ENCODE measurements at regions not wholly inside any gene's neighbourhood (a gene's known extent, or its start where the extent isn't known, plus 50 kb on each side); places are given as distances from the start of the nearest gene placed in this dataset.

- DNase-seq (ENCODE audit: low read depth) = no peak
These were observed 813.6 kb upstream of the MIR17HG start for GRCh38 chr13:90533866-90534265.

DNA sequence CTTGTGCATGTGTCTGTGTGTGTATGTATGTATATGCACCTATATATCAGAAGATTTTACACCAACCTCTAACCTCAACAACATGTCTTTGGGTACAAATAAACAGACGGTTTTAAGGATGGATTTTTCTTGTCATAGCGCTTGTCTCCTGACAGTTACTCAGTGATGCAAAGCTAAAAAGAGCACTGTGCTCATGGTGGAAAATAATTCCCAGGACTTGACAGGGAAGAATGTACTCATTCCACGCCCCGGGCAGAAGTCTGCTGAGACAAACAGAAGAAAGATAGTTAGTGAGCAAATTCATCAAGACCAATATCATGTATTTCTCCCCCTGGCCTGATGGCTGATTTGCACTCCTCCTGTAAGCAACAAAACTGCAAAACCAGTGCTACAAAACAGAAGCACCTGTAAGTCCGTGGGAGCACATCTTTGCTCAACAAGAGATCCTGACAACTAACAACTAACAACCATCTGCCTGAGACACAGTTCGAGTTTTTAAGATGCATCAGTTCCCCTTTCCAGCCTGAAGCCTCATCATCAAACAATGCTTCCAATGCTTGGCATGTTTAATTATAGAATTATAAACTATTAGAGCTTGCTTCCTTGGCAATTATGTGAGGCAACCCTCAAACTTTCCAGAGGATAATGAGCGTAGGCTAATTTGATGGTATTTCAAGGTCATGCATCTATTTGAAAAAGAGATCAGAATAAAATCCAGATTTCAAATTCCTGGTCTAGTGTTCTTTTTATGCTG is 812.7 kb upstream of the MIR17HG start:
- no peak for DNase-seq (ENCODE audit: low read depth)

- DNase-seq (ENCODE audit: low read depth) = no peak
These were observed 812.1 kb upstream of the MIR17HG start for GRCh38 chr13:90535421-90535820.

DNA sequence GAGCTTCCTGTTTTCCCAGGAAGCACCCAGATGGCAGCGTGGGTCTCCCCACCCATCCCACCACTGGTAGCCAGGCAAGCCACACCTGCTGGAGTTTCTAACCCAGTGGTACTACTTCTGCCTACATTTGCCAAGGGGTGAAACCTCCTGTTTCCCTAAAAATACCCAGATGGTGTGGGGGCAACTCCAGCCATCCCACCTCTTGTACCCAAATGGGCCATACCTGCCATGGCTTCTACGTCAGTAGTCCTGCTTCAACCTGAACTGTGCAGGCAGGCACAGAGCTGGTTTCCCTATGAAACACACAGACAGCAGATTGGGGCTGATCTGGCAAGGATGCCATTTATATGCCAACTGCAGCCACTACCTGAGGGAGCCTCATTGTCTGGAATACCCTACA is 809.4 kb upstream of the MIR17HG start:
- no peak for DNase-seq (ENCODE audit: low read depth)

- DNase-seq (ENCODE audit: low read depth) = no peak
These were observed 806.1 kb upstream of the MIR17HG start for GRCh38 chr13:90541346-90541745.

- no peak for DNase-seq (ENCODE audit: low read depth)
These were observed 804.5 kb upstream of the MIR17HG start for GRCh38 chr13:90542959-90543505.

- no peak for DNase-seq (ENCODE audit: low read depth)
These were observed 802.2 kb upstream of the MIR17HG start for GRCh38 chr13:90545070-90545840.

DNA sequence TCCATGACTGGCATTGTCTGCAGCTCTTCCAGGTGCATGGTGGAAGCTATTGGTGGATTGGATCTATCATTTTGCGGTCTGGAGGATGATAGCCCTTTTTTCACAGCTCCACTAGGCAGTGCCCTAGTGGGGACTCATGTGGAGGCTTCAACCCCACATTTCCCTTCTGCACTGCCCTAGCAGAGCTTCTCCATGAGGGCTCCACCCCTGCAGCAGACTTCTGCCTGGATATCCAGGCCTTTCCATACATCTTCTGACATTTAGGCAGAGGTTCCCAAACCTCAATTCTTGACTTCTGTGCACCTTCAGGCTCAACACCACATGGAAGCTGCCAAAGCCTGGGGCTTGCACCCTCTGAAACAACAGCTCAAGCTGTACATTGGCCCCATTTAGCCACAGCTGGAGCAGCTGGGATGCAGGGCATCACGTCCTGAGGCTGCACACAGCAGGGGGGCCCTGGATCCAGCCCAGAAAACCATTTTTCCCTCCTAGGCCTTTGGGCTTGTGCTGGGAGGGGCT is 800.2 kb upstream of the MIR17HG start:
- DNase-seq (ENCODE audit: low read depth) = no peak

DNA sequence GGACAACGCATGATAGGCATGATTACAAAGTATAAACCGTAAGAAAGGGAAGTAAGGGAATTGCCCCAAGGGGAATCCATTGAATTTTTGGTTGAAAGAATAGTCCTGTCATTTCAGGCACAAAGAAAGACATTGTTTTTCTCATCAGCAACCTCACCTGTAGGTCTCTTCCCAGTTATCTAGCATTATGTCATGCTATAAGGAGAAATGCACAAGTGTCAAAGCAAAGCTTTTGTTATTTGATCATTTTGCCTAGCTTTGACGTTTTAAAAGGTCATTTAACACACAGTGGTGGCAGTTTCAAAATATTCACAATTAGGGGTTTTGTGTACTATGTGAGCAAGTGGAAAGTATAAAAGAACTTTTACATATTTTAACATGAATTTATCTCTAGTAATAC is 796.2 kb upstream of the MIR17HG start:
- no peak for DNase-seq (ENCODE audit: low read depth)

DNA sequence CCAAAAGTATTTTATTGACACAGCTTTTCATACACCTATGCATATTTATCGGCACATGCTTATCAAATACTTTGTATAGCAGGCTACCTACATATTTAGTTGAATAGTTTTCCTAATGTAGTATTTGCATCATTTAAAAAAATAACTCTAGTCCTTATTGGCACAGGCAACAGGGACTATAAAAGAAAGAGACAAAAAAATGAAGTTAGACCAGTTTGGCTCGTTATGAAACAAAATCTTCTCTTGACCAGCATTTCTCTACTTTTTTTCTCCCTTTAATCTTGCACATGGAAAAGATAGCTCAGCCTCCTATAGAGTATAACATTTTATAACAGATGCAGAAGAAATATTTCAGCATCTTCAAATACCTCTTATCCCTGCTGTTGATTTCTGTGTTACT is 794.8 kb upstream of the MIR17HG start:
- no peak for DNase-seq (ENCODE audit: low read depth)

DNA sequence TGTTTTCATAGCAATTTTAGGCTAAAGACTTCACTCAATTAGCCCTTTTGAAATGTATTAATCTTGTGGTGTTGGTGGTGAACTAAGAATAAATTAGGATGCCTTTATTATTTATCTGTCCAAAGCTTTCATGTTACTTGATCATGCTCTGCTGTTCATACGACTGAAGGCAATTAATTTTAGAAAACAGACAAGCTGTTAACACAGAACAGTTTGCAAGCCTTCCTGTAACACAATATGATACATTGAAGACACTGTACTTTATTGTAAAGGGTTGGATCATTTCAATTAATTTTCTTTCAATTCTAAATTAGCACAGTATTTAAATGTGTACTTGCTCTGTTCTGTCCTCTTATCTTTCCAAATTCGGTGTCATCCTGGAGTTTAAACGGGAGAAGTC is 794.3 kb upstream of the MIR17HG start:
- DNase-seq (ENCODE audit: low read depth) = no peak

DNA sequence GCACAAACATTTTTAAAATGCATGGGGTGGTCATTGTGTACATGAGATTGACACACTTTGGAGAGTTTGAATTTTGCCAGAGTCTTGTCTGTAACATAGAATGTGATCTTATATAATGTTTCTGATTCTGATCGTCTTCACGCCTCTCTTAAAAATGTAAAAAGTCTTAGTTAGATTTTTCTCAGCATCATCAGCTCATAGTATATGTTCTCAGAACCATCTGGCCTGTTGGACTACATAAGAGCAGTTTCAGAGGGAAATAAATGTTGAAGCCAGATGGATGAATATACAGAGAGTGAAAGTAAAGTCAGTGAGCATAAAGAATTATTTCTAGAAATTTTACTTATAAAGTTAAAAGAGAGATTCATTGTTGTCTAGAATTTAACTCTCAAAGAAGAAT is 789.9 kb upstream of the MIR17HG start:
- no peak for DNase-seq (ENCODE audit: low read depth)

GRCh38 chr13:90562443-90562842 is 785.0 kb upstream of the MIR17HG start:
- DNase-seq (ENCODE audit: low read depth) = no peak

DNA sequence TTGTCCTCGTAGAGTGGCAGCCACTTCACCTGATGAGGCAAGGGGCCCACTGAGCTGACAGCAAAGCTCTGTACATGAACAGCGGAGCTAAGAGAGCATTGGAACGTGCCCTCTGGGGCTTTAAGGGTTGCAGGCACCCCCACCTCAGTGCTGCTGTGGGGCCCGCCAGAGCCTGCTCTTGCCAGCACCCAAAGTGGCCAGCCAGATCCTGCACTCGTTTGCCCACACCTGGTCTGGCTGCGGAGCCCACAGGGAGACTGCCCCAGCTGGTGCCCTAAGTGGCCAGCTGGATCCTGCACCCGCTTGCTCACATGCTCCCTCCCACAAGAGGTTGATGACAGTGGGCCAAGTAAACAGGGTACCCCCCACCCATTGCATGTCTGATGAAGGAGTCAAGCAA is 783.4 kb upstream of the MIR17HG start:
- no peak for DNase-seq (ENCODE audit: low read depth)

- no peak for DNase-seq (ENCODE audit: low read depth)
These were observed 782.9 kb upstream of the MIR17HG start for GRCh38 chr13:90564566-90564965.

GRCh38 chr13:90565985-90566713 is 781.3 kb upstream of the MIR17HG start:
- no peak for DNase-seq (ENCODE audit: low read depth)

DNA sequence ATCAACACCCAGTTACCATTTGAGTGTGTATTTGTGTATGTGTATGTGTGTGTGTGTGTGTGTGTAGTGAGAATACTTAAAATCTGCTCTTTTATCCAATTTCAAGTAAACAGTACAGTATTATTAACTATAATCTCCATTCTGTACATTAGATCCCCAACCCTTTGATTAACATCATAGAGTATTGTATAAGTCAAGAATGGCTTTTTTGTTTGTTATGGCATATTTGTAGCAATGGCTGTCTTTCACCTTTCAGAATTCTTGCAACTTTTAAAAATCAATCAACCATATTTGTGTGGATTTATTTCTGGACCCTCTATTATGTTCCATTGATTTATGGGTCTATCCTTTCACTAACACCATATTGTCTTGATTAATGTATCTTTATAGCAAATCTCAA is 779.3 kb upstream of the MIR17HG start:
- DNase-seq (ENCODE audit: low read depth) = no peak

DNA sequence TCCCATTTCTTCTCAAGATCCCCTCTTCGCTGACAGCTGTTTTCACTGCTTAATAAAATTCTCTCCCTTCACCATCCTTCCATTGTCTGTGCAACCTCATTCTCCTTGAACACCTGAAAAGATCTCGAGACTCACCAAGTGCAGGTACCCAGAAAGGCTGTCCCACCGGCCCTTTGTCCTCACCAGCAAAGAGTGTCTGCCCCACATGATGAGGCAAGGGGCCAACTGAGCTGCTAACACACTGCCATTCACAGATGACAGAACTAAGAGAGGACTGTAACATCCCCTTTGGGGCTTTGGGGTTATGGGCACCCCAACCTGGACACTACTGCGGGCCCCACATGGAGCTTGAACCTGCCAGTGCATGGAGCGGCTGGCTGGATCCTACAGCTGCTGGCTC is 771.4 kb upstream of the MIR17HG start:
- no peak for DNase-seq (ENCODE audit: low read depth)

DNA sequence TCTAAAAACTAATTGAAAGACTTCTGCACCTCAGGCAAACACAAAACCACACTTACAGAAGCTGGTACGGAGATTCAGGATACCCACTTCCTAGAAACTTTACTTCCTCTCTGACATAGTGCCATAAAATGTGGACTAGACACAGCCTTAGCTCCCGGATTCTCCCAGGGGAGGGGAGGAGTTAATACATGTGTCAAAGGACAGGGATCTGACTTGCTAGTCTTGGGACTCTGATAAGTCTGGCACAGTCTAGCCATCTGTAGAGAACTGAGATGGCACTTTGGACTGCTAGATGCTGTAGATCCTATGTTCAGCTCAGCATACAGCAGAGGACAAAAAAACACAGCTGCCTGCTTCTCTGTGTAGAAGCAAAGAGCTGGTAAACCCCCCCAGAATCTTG is 769.8 kb upstream of the MIR17HG start:
- DNase-seq (ENCODE audit: low read depth) = no peak

DNA sequence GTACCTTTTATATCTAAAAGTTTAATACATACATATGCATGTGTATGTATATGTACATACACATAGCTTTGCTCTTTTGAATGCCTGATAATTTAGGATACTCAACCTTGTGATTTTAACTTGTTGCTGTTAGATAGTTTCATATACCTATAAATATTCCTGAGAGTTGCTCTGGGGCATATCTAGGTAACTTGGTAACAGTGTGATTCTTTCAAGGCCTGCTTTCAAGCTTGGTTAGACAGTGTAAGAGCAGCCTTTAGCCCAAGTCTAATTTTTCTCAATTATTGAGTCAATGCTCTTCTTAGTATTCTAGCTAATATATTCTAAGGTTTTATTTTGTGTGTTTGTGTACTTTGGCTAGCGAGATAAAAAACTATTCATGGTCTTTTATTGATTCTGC is 762.1 kb upstream of the MIR17HG start:
- no peak for DNase-seq (ENCODE audit: low read depth)

GRCh38 chr13:90591260-90591926 is 756.1 kb upstream of the MIR17HG start:
- no peak for DNase-seq (ENCODE audit: low read depth)

DNA sequence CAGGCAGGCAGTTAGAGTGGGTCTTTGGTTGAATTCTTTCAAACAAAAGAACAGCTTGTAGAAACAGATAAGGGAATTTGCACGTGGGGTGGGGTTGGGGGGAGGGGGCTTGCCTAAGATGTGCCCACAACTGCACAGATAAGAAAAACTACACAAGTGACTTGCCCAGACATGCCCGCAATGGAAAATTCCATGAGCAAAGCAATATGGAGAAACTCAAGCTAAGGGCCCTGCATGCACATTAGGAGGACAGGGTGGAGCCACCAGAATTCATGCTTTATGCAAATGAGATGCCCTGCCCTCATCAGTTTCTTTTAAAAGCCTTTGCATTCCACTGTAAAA is 755.6 kb upstream of the MIR17HG start:
- no peak for DNase-seq (ENCODE audit: low read depth)
